ENCODE measurements at regions not wholly inside any gene's neighbourhood (a gene's known extent, or its start where the extent isn't known, plus 50 kb on each side); places are given as distances from the start of the nearest gene placed in this dataset.

GRCh38 chr16:49912721-49913120 is 56.8 kb upstream of the ZNF423 start:
- no peaks in the 10 kb centered on the region for H3K9me3 ChIP-seq (replicated peaks; ENCODE audit: control insufficient read depth, insufficient read depth, low read length)
- H3K9ac ChIP-seq (replicated peaks; ENCODE audit: extremely low read depth, insufficient read depth, low read length), result no peak overlapping the region
- H3K36me3 ChIP-seq (ENCODE audit: control insufficient read depth in 2 of 2, extremely low read depth in 1 of 2, insufficient read depth in 2 of 2, low read length in 2 of 2), result no peaks in the 10 kb centered on the region
- DNase-seq (ENCODE audit: low read depth, low spot score) (no peak), FAIRE-seq (no peak)
- intact Hi-C loops (cut with micrococcal nuclease) (no loop called here), dilution Hi-C loops (cut with MboI; ENCODE audit: extremely low pct_ligation_motif_present, low sequenced_read_pairs) (no loop called here)
- H3K4me2 ChIP-seq (ENCODE audit: insufficient read depth, low read length), result no peak overlapping the region
- ChIA-PET CTCF (interaction anchor here (1.1 kb wide), 1 partner anchor 15 kb away, joined by 3 read pairs; no protein-coding TSS in a partner anchor), POLR2A (no interaction called here)
- no peaks in the 10 kb centered on the region for H4K20me1 ChIP-seq (replicated peaks; ENCODE audit: control insufficient read depth, extremely low read depth, insufficient read depth, low read length)
- H3K27me3 ChIP-seq (ENCODE audit: control insufficient read depth in 2 of 2, insufficient read depth in 2 of 2, low read length in 2 of 2), result no peaks in the 10 kb centered on the region
- H3K9me1 ChIP-seq (replicated peaks; ENCODE audit: control insufficient read depth, extremely low read depth, insufficient read depth, low read length), result no peaks in the 10 kb centered on the region
- no TSS peak for BruUV-seq (replicated peaks)
- no peak overlapping the region for H3K4me3 ChIP-seq (replicated peaks in 1 of 3; ENCODE audit: insufficient read depth in 1 of 3, low read depth in 1 of 3, low read length in 3 of 3)
- no peaks in the 10 kb centered on the region for H3K79me2 ChIP-seq (ENCODE audit: control insufficient read depth, insufficient read depth, low read length)
- H2AFZ ChIP-seq (ENCODE audit: low read depth, low read length), result no peak overlapping the region
- no peak overlapping the region for H3K27ac ChIP-seq (ENCODE audit: insufficient read depth, low read depth, low read length)
- no peak for TF ChIP-seq POLR2AphosphoS5 (IDR thresholded peaks at IDR 0.05; ENCODE audit: insufficient read depth, low read depth, low read length)
- TF ChIP-seq JUN (IDR thresholded peaks at IDR 0.05; ENCODE audit: borderline replicate concordance, insufficient read depth, insufficient read length, low read depth), result no peak
- no peak for TF ChIP-seq CTCF (IDR thresholded peaks at IDR 0.05; ENCODE audit: extremely low read depth in 1 of 2, insufficient read depth in 1 of 2, low read depth in 1 of 2, low read length in 2 of 2)
- TF ChIP-seq GATA2 (IDR thresholded peaks at IDR 0.05; ENCODE audit: insufficient read depth, insufficient read length, low read depth, low read length), result no peak
- no peaks in the 10 kb centered on the region for H3K4me1 ChIP-seq (ENCODE audit: control insufficient read depth, extremely low read depth, insufficient read depth, low read length)

- CTCF ChIA-PET, result no interaction called here
- no TSS peak for BruUV-seq (replicated peaks)
- FAIRE-seq (no peak), DNase-seq (ENCODE audit: low read depth, low spot score) (no peak)
- Histone ChIP-seq H3K79me2 (ENCODE audit: control insufficient read depth, insufficient read depth, low read length) (no peaks in the 10 kb centered on the region), H3K36me3 (ENCODE audit: control insufficient read depth in 2 of 2, extremely low read depth in 1 of 2, insufficient read depth in 2 of 2, low read length in 2 of 2) (no peaks in the 10 kb centered on the region), H3K9me1 (replicated peaks; ENCODE audit: control insufficient read depth, extremely low read depth, insufficient read depth, low read length) (no peaks in the 10 kb centered on the region), H3K4me3 (replicated peaks in 1 of 3; ENCODE audit: insufficient read depth in 1 of 3, low read depth in 1 of 3, low read length in 3 of 3) (no peak overlapping the region), H3K4me1 (ENCODE audit: control insufficient read depth, extremely low read depth, insufficient read depth, low read length) (no peaks in the 10 kb centered on the region), H3K9me3 (replicated peaks; ENCODE audit: control insufficient read depth, insufficient read depth, low read length) (no peaks in the 10 kb centered on the region), H3K27ac (ENCODE audit: insufficient read depth, low read depth, low read length) (no peak overlapping the region), H2AFZ (ENCODE audit: low read depth, low read length) (no peak overlapping the region), H3K4me2 (ENCODE audit: insufficient read depth, low read length) (no peak overlapping the region), H4K20me1 (replicated peaks; ENCODE audit: control insufficient read depth, extremely low read depth, insufficient read depth, low read length) (no peaks in the 10 kb centered on the region), H3K9ac (replicated peaks; ENCODE audit: extremely low read depth, insufficient read depth, low read length) (no peak overlapping the region), H3K27me3 (ENCODE audit: control insufficient read depth in 2 of 2, insufficient read depth in 2 of 2, low read length in 2 of 2) (no peaks in the 10 kb centered on the region)
- dilution Hi-C loops (cut with MboI; ENCODE audit: extremely low pct_ligation_motif_present, low sequenced_read_pairs) (no loop called here), intact Hi-C loops (cut with micrococcal nuclease) (no loop called here)
- POLR2A ChIA-PET, result no interaction called here
- TF ChIP-seq MAX (IDR thresholded peaks at IDR 0.05; ENCODE audit: insufficient read depth, insufficient read length), result no peak
- no peak for TF ChIP-seq JUN (IDR thresholded peaks at IDR 0.05; ENCODE audit: borderline replicate concordance, insufficient read depth, insufficient read length, low read depth)
These were observed 57.8 kb upstream of the ZNF423 start for GRCh38 chr16:49913720-49914119.
